Ramos (cell line): ENCODE measurements at regions not wholly inside any gene's neighbourhood (a gene's known extent, or its start where the extent isn't known, plus 50 kb on each side); places are given as distances from the start of the nearest gene placed in this dataset.
"Not testable (repeated sequence)": the region's sequence is repeated elsewhere in the genome, so short reads cannot be mapped to it uniquely, and the experiment has no call there.

ENCODE experiments used
- in situ Hi-C: fragments of 300-500 bp; cut with MboI; formaldehyde crosslinking; loops from one replicate; pipeline ENCODE4 v1.14.3; 2022; ENCODE audit warnings: low sequenced_read_pairs; ENCODE audit not compliant: unreplicated experiment

DNA sequence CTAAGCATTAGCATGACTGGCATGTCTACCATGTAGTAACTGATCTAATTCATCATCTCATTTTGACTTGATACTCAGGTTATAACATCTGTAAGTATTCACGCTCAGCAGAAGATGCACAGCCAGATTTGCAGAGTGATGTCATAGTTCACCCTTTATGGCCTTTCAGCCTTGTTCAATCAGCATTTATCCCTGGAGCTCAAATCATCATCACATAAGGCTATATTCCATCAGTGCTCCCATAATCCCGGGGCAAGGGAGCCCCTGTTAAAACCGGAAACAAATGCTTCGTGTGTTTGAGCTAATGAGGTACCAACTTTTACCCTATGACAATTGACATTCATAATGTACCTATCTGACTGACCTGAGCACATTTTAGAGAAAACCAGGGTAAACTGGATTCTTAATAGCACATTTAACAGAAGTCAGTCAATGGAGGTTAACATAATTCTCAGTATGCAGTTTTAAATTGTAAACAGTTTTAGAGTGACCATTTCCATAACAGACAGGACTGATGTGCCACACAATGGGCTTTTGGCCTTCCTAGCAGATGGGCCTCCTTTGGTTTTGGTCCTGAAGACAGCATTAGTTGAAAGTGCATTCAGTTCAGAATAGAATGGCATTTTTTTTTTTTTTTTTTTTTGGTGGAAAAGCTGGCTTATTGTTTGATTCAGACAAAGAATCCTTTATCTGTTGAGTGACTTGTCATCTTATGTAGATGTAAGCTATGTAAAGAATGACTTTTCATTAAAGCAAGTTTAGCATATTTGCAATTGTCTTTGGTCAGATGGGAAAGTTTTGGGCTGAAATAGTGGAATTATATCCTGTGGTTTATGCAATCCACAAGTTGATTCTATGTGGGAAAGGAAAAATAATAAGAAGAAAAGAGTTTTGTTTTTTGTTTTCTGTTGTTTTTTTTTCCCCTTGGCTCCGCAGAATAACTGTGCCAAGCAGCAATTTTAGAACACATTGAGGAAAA lies 866.0 kb upstream of the ACVR2A start:
- in situ Hi-C loops: no loop called here

DNA sequence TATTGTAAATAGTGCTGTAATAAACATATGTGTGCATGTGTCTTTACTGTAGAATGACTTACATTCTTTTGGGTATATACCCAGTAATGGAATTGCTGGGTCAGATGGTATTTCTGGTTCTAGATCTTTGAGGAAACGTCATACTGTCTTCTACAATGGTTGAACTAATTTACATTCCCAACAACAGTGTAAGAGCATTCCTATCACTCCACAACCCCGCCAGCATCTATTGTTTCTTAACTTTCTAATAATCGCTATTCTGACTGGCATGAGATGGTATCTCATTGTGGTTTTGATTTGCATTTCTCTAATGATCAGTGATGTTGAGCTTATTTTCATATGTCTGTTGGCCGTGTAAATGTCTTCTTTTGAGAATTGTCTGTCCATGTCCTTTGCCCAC lies 873.8 kb upstream of the ACVR2A start:
- in situ Hi-C loops: not testable (repeated sequence)

DNA sequence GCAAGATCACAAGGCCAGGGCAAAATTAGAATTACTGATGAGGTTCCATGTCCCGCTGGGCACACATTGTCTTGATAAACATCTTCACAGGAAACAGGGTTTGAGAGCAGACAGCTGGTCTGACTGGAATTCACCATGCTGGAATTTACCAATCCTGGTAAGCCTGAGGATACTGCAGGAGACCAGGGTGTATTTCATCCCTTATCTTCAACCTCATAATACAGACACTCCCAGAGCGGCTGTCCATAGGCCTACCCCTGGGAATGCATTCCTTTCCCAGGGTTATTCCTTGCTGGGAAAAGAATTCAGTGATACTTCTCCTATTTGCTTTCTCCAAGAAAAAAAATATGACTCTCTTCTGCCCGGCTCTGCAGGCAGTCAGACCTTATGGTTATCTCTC lies 875.1 kb upstream of the ACVR2A start:
- in situ Hi-C loops: not testable (repeated sequence)

DNA sequence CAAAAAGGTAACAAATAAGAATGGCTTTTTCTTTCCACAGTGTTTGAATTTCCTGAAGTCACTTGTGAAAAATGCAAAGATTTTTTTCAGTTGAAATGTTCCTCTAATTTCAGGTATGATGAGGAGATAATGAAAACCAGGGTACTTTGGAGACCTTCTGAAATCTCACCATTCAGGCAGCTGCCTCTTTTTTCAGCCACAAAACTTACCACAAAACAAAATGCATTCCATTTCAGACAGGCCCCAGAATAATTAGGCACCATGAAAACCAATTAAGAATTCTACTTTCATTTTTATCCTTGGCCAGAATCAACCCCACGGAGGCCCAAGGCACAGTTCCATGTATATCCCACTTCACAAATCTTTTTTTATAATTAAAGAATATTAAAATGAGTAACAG lies 880.3 kb upstream of the ACVR2A start:
- in situ Hi-C loops: no loop called here

DNA sequence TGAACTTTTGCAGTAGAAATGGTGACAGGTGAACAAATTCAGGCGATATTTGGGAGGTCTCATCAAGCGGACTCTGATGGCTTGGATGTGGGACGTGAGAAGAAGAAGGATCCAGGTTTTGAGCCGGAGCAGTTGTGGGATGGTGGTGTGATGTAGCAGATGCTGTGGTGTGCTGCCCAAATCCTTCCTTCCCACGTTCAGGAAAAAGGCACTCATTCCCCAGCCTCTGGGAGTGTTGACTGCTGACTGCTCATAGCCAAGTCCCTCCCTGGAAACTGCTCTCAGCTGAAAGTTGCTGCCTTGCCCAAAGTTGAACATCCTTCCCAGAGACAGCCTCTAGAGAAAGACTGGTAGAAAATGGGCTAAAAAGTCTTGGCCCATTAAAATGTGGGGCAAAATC lies 890.3 kb upstream of the ACVR2A start:
- in situ Hi-C loops: no loop called here

DNA sequence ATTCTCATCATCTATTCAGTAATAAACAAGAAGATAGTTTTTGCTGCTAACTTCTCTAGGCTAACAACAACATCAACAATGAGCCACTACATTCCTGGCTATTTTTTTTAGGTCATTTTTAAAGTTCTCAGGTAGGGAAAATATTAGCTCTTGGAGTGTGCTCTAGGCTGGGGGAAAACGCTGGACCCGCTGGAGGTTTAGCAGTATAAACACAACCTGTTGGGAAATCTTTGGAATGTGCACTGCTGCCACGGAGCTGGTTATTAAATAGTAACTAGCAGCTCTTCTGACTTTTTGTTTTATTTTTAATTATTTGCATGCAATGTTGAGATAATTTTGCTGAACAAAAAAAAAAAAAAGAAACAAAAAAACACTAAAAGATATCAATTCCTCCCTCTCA lies 892.1 kb upstream of the ACVR2A start:
- in situ Hi-C loops: no loop called here

DNA sequence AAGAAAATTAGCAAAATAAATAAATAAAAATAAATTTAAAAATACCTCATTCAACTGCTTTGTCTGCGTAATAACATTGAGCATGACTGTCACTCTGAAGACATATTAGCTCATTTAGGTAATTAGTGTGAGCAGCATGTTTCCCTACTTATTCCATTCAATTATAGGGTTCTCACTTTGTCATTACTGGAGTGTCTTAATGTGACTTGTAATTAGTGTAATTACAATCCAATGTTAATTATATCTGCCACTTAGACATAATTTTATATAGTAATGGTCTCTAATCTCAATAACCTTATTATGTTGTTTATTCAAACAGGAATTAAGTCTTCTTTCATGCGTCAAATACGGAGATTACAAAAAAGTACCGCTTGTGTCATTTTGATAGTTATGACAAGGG lies 893.9 kb upstream of the ACVR2A start:
- in situ Hi-C loops: no loop called here

DNA sequence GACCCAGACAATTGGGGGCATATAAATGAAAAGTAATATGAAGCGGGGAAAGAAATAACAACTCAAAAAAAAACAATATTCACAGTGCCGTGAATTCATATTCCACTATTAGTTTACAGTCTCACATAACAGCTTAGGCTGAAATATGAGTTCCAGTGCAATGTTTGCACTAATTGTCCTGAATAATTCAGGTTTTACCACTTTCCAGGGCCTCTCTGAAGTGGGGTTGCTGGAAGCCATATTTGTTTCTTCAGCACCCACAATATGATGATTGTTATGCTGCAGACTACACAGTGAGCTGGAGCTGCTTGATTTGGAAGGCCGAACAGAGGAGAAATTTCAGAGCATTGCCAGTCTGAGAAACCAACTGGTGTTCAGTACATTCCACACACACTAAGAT lies 894.5 kb upstream of the ACVR2A start:
- in situ Hi-C loops: no loop called here

DNA sequence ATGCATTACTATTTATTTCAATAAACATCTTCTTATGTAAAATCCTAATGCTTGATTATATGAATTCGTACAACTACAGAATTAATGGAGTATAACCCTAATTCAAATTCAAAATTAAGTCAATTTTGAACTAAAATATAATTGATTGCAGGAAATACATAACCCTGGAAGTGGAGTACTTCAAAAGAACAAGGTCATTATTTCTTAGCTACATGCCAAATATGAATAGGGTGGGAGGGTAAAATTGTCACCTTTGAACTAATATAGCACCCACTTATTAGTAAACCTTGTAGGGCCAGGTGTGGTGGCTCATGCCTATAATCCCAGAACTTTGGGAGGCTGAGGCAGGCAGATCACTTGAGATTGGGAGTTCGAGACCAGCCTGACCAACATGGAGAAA lies 895.4 kb upstream of the ACVR2A start:
- in situ Hi-C loops: no loop called here

DNA sequence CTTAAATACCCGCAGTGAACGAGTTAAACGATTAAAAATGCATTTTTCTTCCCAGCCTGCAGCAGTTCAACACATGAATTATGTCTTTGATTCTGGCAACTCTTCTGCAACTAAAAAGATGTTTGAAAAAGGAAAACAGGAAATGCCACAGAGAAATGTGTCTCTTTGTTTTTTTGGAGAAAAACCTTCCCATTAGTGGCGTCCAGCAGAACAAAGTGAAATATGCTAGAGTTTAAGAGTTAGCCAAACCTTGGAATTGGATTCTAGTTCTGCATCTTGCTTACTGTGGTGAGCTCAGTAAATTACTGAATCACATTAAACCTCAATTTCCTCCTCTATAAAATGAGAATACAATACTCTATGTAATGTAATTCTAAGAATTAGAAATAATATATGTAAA lies 900.2 kb upstream of the ACVR2A start:
- in situ Hi-C loops: no loop called here

DNA sequence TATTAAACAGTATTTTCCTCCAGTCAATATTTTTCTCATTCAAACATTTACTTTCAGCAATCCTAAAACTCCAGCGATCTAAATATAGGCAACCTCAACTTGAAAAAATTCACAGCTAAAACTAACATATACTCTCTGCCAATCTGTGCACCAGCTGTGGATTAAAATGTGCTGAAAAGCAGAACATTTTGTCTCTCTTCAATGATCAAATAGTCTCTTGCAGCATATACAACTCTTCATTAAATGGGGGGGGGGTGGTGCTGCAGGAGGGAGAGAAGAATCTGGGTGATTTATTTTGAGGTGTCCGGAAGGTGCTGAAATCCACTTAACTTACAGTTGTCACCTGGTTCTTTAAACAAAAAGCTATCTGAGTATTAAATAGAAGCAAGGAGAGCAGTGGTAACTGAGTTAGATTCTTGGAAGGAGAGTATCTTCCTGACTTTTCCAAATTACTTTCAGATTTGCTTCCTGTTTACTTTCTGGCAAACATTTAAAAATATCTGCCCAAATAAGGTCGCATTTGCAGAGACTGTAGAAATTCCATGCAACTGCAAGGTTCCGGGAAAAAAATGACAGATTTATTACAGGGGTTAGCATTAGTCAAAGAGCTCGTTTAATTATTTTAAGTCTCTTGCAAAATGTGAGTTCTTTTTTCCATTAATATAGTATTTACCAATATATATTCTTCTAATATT lies 904.7 kb upstream of the ACVR2A start:
- in situ Hi-C loops: no loop called here

DNA sequence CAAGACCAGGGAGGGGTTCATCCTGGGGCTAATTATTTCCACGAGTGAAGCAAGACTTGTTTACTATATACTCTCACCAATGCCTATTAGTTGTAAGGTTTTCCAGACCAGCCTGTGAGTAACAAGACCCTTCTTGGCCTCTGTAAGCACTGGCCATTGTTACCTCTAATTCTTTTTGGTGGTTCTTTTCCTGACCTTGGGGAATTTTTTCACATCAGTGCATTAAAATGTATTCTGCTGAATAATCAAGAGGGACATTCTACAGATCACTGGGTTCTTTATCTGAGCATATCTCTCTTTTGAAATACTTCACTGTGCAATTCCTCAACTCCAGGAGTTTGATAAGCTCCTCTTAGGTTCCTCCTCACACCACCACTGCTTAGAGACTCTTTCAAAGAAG lies 909.9 kb upstream of the ACVR2A start:
- in situ Hi-C loops: no loop called here

DNA sequence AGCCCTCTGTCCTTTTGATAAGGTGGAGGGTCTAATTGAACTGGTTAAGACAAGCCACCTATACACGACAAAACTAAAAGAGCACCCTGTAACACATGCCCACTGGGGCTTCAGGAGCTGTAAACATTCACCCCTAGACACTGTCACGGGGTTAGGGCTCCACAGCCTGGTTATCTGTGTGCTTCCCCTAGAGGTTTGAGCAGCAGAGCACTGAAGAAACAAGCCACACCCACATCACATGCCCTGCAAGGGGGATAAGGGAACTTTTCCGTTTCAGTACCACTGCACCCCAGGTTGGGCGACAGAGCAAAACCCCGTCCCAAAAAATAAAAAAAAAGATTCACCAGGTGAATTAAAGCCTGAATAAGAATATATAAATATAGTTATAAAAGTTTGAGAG lies 913.7 kb upstream of the ACVR2A start:
- in situ Hi-C loops: no loop called here

DNA sequence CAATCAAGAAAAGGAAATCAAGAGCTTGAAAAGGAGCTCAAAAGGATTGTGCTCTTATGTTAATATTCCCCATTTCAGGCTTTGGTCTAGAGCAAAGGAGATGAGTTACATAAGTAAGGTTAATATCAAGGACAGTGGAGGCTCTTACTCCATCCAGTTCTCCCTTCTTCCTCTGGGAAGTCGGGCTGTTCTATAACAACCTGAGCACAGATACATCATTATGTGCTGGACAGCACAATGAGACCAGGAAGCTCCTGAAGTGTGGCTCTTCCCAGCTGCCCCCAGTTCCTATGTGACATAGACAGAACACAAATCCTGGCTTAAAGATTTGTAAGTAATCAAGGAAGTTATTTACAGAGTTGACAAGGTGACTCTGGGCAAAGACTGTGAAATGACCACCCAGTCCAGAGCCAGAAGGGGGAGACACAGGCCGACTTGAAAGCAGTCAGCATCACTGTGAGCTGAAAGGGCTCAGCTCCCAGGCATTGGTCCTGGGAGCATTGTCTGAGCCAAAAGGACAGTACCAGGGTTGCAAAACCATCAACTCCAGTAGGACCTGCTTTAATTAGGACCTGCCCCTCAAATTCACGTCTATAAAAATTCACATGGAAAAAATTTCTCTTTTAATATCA lies 917.6 kb upstream of the ACVR2A start:
- in situ Hi-C loops: no loop called here

DNA sequence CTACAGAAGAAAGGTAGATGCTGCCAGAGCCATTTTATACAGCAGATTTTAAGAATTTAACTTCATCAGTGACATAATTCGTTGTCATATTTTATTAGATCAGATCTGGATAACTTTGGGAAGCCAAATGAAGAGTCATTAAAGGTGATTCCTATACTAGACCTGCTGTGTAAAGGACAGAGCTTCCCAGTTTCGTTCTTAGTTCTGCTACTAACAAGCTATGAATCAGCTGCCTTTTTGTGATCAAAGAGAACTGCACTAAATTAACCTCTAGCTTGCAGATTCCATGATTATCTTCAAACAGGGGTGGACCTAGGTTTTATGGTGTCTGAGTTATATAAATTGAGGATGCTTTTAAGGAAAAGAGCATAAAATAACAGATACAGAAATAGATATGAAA lies 926.5 kb upstream of the ACVR2A start:
- in situ Hi-C loops: no loop called here

DNA sequence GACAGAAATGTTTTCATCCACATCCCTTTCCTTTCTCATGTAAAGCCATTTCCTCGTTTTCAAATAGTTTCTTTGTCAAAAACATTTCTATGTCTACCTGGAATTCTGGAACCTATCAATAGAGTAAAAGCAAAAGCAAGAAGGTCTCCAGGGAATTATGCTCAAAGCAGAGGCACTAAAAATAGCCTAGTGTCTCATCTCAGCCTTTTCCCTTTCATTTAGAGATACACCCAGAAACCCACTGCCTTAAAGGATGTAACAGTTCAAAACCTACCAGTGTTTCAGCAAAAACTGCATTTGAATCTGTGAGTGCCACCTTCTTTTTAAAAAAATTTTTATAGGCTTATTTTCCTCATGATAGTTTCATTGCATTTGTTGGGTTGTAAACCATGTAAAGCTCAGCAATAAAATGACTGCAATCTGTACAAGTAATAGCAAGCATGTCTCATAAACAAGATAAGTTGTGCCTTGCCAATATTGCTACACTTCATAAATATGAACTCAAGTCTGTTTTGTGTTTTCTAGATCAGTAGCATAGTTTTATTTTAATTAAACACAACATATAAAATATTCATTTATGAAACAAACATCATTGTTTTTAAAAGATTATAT lies 927.3 kb upstream of the ACVR2A start:
- in situ Hi-C loops: no loop called here

DNA sequence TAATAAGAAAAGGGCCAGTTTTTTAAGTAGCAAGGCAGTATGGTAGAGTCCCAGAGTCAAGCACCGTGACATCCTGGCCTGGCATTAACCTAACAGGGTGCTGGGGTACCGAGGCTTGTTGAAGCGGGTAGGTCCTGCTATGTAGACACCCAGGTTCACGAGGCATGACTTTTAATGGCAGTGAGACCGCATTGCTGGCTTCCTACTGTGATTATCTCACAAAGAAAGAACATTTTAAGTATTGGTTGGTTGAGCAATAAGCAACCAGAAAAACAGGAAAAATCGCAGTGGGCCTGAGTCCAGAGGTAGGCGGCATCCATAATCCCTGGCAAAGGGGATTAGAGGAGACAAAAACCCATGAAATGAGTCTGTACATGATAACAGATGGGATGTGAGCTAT lies 927.9 kb upstream of the ACVR2A start:
- in situ Hi-C loops: no loop called here

DNA sequence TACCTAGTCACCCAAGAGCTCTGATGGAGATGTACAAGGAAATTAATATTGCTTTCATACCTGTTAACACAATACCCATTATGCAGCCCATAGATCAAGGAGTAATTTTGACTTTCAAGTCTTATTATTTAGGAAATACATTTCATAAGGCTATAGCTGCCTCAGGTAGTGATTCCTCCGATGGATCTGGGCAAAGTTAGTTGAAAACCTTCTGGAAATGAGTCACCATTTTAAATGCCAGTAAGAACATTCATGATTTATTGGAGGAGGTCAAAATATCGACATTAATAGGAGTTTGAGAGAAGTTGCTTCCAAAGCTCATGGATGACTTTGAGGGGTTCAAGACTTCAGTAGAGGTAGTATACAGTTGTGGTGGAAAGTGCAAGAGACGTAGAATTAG lies 931.4 kb upstream of the ACVR2A start:
- in situ Hi-C loops: no loop called here

DNA sequence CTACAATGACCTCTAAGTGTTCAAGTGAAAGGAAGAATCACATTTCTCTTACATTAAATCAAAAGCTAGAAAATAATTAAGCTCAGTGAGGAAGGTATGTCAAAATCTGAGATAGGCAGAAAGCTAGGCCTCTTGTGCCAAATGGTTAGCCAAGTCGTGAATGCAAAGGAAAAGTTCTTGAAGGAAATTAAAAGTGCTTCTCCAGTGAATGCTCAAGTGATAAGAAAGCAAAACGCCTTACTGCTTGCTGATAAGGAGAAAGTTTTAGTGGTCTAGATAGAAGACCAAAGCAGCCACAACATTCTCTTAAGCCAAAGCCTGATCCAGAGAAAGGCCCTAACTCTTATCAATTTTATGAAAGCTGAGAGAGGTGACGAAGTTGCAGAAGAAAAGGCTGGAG lies 932.3 kb upstream of the ACVR2A start:
- in situ Hi-C loops: no loop called here

DNA sequence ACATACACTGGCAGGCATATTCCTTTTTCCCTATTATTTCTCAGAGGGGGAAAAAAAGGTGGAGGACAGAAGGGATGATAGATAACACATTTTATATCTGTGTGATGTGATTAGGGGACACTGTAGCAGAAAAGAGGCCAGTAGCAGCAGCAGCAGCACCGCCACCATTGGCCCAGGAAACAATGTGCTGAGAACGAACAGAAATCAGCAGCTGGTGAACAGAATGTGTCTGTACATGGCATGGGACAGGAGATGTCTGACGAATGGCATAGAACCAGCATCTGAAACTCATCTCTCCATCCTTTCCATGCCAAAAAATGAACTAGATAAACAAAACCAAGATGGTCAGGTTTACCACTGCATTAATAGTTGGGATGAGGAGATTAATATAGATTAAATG lies 936.1 kb upstream of the ACVR2A start:
- in situ Hi-C loops: no loop called here

DNA sequence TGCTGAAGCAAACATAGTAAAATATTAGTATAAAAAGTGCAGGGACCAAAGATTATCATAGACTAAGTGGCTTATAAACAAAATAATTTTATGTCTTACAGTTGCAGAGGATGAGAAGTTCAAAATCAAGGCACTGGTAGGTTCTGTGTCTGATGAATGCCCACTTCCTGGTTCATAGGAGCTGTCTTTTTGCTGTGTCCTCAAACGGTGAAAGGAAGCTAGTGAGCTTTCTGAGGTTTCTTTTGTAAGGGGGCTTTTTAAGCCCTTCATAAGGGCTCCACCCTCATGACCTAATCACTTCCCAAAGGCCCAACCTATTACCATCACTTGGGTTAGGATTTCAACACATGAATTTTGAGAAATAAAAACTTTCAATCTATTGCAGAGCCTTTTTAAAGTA lies 946.7 kb upstream of the ACVR2A start:
- in situ Hi-C loops: no loop called here
